GM12878 (cell line): ENCODE measurements at regions not wholly inside any gene's neighbourhood (a gene's known extent, or its start where the extent isn't known, plus 50 kb on each side); places are given as distances from the start of the nearest gene placed in this dataset.

Experiments used
- ATAC-seq: fragments of 200-7000 bp; cut with Tn5 transposase; 3 replicates; pipeline ENCODE4 v1.9.1; 2020; ENCODE audit warnings: mild to moderate bottlenecking, moderate library complexity
- BruUV-seq: library from RNA; stranded (reverse); fragments of 400-500 nt; replicated peaks from 2 replicates; lab custom pipeline; 2021; lab: Mats Ljungman, UMichigan
- CTCF ChIA-PET: fragments of 300-600 bp; sonication (Branson Sonifier 250); formaldehyde crosslinking; extraction: SDS; loops from one replicate; lab custom pipeline; 2021; ENCODE audit warnings: inconsistent platforms; lab: Yijun Ruan, JAX
- POLR2A ChIA-PET: fragments of 350-600 bp; formaldehyde crosslinking; extraction: SDS; loops from one replicate; lab custom pipeline; 2021; ENCODE audit warnings: inconsistent platforms; lab: Charles Lee
- RAD21 ChIA-PET: fragments of 300-600 bp; sonication (Branson Sonifier 250); formaldehyde crosslinking; loops from one replicate; lab custom pipeline; 2023; ENCODE audit warnings: antibody characterized with exemption; ENCODE audit not compliant: unreplicated experiment; lab: Charles Lee
- SMC1A ChIA-PET: fragments of 300-600 bp; sonication (Branson Sonifier 250); formaldehyde crosslinking; loops from one replicate; lab custom pipeline; 2023; ENCODE audit not compliant: unreplicated experiment, uncharacterized antibody; lab: Charles Lee
- DNase-seq: peaks from one replicate; pipeline ENCODE4 v3.0.0-alpha.2; 2011; ENCODE audit warnings: low read depth, low spot score
- FAIRE-seq: peaks from 3 replicates; lab custom pipeline; 2011; peaks lifted over from hg19 to GRCh38; lab: Jason Lieb, UNC
- H2AFZ ChIP-seq: 2 replicates; pipeline ENCODE4 v1.6.0; 2011; ENCODE audit warnings: low read depth, low read length, control low read depth; ENCODE audit not compliant: control insufficient read depth
- H3K27ac ChIP-seq: 2 replicates; pipeline ENCODE4 v1.5.1; 2011; ENCODE audit warnings: control low read depth; ENCODE audit not compliant: control insufficient read depth, insufficient read depth
- H3K27me3 ChIP-seq, 2 experiments: replicated peaks in 1 of 2; 2 replicates each; pipeline versions ENCODE4 v1.6.0 to v1.6.1; 2011; ENCODE audit warnings: low read length in 1 of 2; ENCODE audit not compliant: control insufficient read depth in 2 of 2, insufficient read depth in 2 of 2
- H3K36me3 ChIP-seq, 2 experiments: 2 replicates each; pipeline ENCODE4 v1.5.1; 2011; ENCODE audit warnings: low read length in 1 of 2; ENCODE audit not compliant: control insufficient read depth in 2 of 2, insufficient read depth in 2 of 2
- H3K4me1 ChIP-seq: 2 replicates; pipeline ENCODE4 v1.6.1; 2011; ENCODE audit warnings: mild to moderate bottlenecking, low read length, moderate library complexity, mixed read lengths; ENCODE audit not compliant: control insufficient read depth, insufficient read depth
- H3K4me2 ChIP-seq: 2 replicates; pipeline ENCODE4 v1.6.0; 2011; ENCODE audit warnings: control low read depth; ENCODE audit not compliant: control insufficient read depth, insufficient read depth
- H3K4me3 ChIP-seq: fragments of 200-600 bp; sonication (generic); 2 replicates; pipeline ENCODE4 v1.5.1; 2016
- H3K79me2 ChIP-seq: 2 replicates; pipeline ENCODE4 v1.6.0; 2011; ENCODE audit warnings: low read length; ENCODE audit not compliant: control insufficient read depth, insufficient read depth
- H3K9ac ChIP-seq: 2 replicates; pipeline ENCODE4 v1.8.0; 2011; ENCODE audit warnings: low read length, control low read depth, mixed read lengths; ENCODE audit not compliant: control insufficient read depth, insufficient read depth
- H3K9me3 ChIP-seq: replicated peaks from 3 replicates; pipeline ENCODE4 v1.5.1; 2011; ENCODE audit warnings: mild to moderate bottlenecking, low read length; ENCODE audit not compliant: control insufficient read depth, insufficient read depth
- H4K20me1 ChIP-seq: 2 replicates; pipeline ENCODE4 v1.6.0; 2011; ENCODE audit not compliant: control insufficient read depth, insufficient read depth
- ATF7 ChIP-seq: fragments of 450-650 bp; IDR thresholded peaks from 2 replicates; pipeline ENCODE4 v1.6.1; 2016; ENCODE audit warnings: low read depth, mild to moderate bottlenecking
- EED ChIP-seq: sonication (generic); IDR thresholded peaks from 2 replicates; pipeline ENCODE4 v1.6.1; 2016; ENCODE audit warnings: antibody characterized with exemption, low read depth
- IKZF2 ChIP-seq, 2 experiments: fragments of 450-650 bp; IDR thresholded peaks; 2 replicates each; pipeline ENCODE4 v1.6.1; 2017; ENCODE audit warnings: mild to moderate bottlenecking in 2 of 2, moderate library complexity in 2 of 2
- NR2F1 ChIP-seq: fragments of 450-650 bp; conservative IDR thresholded peaks from 2 replicates; pipeline ENCODE4 v1.6.1; 2017; ENCODE audit warnings: mild to moderate bottlenecking
- POLR2A ChIP-seq: IDR thresholded peaks from 2 replicates; pipeline ENCODE4 v1.6.1; 2011; ENCODE audit warnings: low read depth, mild to moderate bottlenecking, low read length
- ZNF217 ChIP-seq: fragments of 450-650 bp; IDR thresholded peaks from 2 replicates; pipeline ENCODE4 v1.6.1; 2017; ENCODE audit warnings: antibody characterized with exemption, mild to moderate bottlenecking
- WGBS: methylation state at CpG from one replicate; pipeline ENCODE4 v1.1.6; 2016; ENCODE audit warnings: low lambda C conversion rate; ENCODE audit not compliant: insufficient replicate concordance, insufficient coverage; ENCODE audit errors: missing lambda C conversion rate; 5-methylcytosine and 5-hydroxymethylcytosine counted together
- in situ Hi-C: fragments of 300-500 bp; cut with MboI; formaldehyde crosslinking; loops from 9 replicates; pipeline ENCODE4 v1.14.3; 2018; ENCODE audit warnings: mixed read lengths
- intact Hi-C: fragments of 100-400 bp; cut with micrococcal nuclease; formaldehyde crosslinking; loops from one replicate; pipeline ENCODE4 v1.14.2; 2022; ENCODE audit not compliant: unreplicated experiment
- TF ChIP-seq, protein P1 (sequence below): fragments of 450-650 bp; IDR thresholded peaks from 2 replicates; pipeline ENCODE4 v1.6.1; 2018; ENCODE audit warnings: borderline replicate concordance, mild to moderate bottlenecking; ENCODE audit not compliant: partially characterized antibody

- DNase-seq (no peak), ATAC-seq (no peak), FAIRE-seq (no peak)
- Histone ChIP-seq H3K4me3 (no peak overlapping the region), H3K79me2 (no peaks in the 10 kb centered on the region), H3K4me2 (no peak overlapping the region), H2AFZ (no peak overlapping the region), H3K4me1 (no peaks in the 10 kb centered on the region), H3K9ac (no peak overlapping the region), H3K9me3 (no peaks in the 10 kb centered on the region), H3K27ac (no peak overlapping the region), H3K27me3 (no peaks in the 10 kb centered on the region), H3K36me3 (no peaks in the 10 kb centered on the region), H4K20me1 (no peaks in the 10 kb centered on the region)
- TF ChIP-seq EED = no peak
- TF ChIP-seq, protein P1, sequence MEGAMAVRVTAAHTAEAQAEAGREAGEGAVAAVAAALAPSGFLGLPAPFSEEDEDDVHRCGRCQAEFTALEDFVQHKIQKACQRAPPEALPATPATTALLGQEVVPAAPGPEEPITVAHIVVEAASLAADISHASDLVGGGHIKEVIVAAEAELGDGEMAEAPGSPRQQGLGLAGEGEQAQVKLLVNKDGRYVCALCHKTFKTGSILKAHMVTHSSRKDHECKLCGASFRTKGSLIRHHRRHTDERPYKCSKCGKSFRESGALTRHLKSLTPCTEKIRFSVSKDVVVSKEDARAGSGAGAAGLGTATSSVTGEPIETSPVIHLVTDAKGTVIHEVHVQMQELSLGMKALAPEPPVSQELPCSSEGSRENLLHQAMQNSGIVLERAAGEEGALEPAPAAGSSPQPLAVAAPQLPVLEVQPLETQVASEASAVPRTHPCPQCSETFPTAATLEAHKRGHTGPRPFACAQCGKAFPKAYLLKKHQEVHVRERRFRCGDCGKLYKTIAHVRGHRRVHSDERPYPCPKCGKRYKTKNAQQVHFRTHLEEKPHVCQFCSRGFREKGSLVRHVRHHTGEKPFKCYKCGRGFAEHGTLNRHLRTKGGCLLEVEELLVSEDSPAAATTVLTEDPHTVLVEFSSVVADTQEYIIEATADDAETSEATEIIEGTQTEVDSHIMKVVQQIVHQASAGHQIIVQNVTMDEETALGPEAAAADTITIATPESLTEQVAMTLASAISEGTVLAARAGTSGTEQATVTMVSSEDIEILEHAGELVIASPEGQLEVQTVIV = no peak
- TF ChIP-seq POLR2A = no peak
- no peak for TF ChIP-seq ZNF217
- no peak for TF ChIP-seq ATF7
- no peak for TF ChIP-seq NR2F1
- no peak for TF ChIP-seq IKZF2 (IDR thresholded peaks at IDR 0.05)
- ChIA-PET POLR2A (no interaction called here), SMC1A (interaction anchor here (0.8 kb wide), 1 partner anchor 298 kb away, joined by 4 read pairs; no protein-coding TSS in a partner anchor), RAD21 (no interaction called here), CTCF (interaction anchor here (0.8 kb wide), 1 partner anchor 19 kb away, joined by 3 read pairs; no protein-coding TSS in a partner anchor)
- BruUV-seq = no TSS peak
- intact Hi-C loops (no loop called here), in situ Hi-C loops (no loop called here)
- 10% methylated on average over 5 of the region's 5 CpGs for WGBS
Observed at GRCh38 chr14:41297576-41298327, 308.9 kb upstream of the LRFN5 start.
